ENCODE measurements at regions not wholly inside any gene's neighbourhood (a gene's known extent, or its start where the extent isn't known, plus 50 kb on each side); places are given as distances from the start of the nearest gene placed in this dataset.

DNA sequence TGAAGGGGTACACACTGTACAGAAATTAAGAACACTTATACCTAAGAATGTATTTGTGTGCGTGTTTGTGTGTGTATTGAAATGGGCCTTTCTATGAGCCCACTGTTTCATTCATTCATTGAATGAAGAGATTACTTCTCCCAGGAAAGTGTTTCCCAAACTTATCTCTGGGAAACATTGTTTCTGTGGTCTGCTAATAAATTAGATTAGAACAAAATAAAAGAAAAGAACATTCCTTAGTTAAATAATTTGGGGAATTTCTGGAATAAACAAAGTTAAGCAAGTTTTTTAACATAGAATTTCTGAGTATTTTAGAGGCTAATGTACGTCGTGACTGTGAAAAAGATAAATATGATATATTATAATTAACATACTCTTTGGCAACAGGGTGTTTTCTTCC, 402.4 kb upstream of the CDH11 start:
- DNase-seq = no peak

DNA sequence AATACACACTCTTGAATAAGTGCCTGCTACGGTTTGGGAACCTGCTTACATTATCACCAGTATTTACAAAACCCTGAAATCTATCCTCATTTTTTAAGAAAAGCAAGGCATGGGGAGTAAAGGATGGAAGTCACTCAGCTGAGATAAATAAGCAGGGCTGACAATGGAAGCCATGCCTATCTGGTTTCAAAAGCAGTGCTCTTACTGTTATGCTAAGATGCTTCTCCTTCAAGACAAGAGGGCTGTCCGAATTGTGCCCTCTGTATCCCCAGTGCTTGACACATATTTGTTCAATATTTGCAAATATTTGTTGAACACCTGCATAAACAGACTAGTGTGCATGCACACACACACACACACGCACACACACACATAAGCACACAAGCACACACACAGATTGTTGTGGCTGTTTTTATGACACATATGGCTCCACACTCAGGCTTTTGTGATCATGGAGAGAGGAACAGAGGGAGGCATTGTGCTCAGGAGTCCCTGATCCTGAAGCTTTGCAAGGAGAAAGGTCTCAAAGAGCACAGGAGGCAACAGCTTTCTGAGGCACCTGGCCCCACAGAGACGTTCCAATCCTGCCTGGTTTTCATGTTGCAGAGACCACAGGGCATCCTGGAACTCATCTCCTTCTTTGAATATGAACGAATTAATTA, 401.6 kb upstream of the CDH11 start:
- no peak for DNase-seq

GRCh38 chr16:65522412-65522811, 400.5 kb upstream of the CDH11 start:
- DNase-seq = no peak

- DNase-seq = no peak
Observed at GRCh38 chr16:65521633-65522328, 399.9 kb upstream of the CDH11 start.

DNA sequence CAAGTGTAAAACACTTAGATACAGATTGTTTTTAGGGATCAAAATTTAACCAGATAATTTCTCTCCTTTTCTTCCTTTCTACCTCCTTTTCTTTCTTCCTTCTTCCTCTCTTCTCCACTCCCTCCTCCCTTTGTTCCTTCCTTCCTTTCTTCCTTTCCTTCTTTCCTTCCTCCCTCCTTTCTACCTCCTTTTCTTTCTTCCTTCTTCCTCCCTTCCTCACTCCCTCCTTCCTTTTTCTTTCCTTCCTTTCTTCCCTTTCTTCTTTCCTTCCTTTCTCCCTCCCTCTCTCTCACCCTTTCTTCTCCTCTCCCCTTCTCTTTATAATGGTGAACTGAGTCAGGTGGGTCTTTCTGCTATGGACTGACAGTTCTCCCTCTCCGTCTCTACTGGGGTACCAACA, 397.5 kb upstream of the CDH11 start:
- DNase-seq = no peak

GRCh38 chr16:65515193-65515592, 393.3 kb upstream of the CDH11 start:
- no peak for DNase-seq

DNA sequence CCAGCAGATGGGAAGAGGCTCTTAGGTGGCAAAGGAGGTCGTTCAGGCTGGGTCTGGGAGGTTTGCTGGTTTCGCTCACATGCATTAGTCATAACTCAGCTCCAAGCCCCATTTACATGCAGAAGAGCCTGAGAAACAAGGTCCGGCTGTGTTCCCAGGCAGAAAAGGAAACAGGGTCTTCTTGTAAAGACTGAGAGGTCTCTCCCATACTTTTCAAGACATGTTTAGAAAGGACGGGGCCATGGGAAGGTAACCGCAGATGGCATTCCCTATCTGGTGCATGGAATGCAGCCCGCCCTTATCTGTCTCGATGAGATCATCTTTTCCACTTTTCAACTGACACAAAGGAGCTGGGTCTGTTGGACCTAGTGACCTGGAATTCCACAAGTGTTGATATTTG, 389.0 kb upstream of the CDH11 start:
- DNase-seq = no peak

DNA sequence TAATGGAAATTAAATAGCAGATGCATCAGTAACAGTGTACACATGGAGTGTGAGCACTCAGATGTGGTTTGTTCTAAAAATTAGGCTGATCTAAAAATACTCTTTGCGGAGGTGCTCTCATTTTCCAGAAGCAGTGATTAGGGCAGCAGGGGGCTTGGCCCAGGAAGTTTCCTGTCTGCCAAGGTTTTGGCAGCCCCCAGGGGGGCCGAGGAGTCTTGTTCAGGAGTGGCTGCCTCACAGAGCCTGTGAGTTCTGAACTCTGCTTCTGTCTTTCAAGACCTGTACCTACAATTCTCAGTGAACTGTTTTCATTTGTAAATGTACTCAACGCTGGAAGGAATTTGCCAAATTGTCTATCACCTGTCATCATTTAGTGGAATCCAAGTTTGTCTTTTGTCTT, 388.4 kb upstream of the CDH11 start:
- no peak for DNase-seq

- no peak for DNase-seq
Observed at GRCh38 chr16:65509172-65509571, 387.3 kb upstream of the CDH11 start.

GRCh38 chr16:65500919-65501318, 379.1 kb upstream of the CDH11 start:
- DNase-seq = no peak

DNA sequence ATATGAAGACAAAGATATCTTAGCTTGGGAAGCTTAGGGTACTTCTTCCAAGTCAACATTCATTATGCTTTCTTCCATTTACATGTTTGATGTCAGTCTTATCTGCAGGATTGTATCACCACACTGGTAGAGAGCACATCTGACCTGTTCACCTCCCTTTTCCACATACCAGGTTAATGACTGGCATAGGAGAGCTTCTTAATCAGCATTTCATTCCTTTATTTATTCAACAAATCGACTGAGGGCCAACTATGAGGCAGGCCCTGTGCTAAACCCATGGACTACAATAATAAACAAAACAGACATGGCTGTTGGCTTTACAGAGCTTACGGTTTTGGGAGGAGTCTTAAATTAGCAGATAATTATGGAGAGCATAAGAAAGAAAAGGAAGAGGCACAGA, 378.1 kb upstream of the CDH11 start:
- no peak for DNase-seq

DNA sequence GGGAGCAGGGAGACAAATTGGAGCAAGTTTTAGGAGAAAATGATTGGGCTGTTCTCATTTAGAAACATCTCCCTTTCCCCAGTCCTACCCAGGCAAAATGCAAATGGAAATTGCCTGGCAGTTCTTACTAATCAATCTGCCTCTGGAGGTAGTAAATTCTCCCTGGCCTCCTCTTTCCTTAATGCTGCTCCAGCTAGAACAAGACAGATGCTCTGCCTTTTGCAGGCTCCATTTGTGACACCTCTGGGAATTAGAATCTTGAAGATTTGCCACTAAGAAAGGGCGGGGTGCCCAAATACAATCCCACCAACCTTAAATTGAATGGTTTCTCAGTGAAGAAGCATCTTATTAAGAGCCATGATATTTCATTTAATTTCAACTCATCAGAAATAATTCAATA, 377.7 kb upstream of the CDH11 start:
- no peak for DNase-seq

GRCh38 chr16:65497571-65497970, 375.7 kb upstream of the CDH11 start:
- DNase-seq = no peak

DNA sequence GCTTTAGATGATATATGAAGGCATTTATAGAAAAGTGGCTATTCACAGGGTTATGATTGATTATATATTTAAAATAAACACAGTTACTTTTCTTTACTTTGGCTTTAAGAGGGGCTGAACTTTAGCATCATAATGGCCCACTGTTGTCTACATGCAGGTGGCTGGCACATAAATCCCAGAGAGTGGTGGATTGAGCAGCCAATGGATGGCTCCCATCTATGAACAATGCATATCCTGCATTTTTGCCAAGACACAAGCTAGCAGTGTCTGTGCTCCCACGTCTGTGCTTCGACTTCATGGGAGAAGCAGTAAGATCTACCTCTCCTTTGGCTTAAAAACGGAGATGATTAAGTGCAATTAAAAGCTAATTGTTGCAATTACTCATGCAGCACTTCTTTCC, 373.2 kb upstream of the CDH11 start:
- DNase-seq = no peak

GRCh38 chr16:65494609-65495008, 372.7 kb upstream of the CDH11 start:
- no peak for DNase-seq

DNA sequence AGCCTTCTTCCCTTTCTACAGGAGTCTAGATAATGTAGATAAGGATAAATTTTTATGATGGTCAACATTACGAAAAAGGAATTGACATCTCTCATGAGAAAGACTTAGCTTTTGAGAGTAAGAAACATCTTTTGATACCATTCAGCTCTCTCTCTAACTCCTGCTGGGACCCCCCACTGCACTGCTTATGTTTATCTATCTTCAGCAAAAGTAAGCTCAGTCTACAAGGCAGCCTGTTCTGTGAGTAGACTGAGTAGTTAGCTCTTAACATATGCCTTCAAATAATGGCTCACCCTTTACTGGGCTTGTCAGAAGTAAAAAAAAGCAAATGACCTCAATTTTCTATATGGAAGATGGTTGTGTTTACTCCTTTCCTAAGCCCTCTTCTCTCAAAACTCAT, 372.2 kb upstream of the CDH11 start:
- DNase-seq = no peak

- no peak for DNase-seq
Observed at GRCh38 chr16:65490286-65490685, 368.4 kb upstream of the CDH11 start.

- DNase-seq = no peak
Observed at GRCh38 chr16:65489531-65490023, 367.7 kb upstream of the CDH11 start.

DNA sequence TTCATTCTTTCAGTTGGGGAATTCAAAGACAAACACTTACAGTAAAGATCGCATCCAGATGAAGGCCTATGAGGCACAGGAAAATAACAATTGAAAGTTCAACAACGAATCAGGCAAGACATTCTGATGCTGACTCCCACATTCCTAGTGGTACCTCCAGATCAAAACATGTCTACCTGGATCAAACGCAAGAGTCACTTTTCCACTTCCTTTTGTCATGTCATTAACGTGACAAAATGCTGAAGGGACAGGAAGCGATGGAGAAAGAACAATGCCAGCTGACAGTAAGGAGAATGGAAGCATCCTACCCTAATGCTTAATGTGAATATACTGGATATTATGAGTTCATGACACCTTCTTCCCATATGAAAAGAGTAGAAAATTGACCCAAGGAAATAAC, 365.4 kb upstream of the CDH11 start:
- DNase-seq = no peak

DNA sequence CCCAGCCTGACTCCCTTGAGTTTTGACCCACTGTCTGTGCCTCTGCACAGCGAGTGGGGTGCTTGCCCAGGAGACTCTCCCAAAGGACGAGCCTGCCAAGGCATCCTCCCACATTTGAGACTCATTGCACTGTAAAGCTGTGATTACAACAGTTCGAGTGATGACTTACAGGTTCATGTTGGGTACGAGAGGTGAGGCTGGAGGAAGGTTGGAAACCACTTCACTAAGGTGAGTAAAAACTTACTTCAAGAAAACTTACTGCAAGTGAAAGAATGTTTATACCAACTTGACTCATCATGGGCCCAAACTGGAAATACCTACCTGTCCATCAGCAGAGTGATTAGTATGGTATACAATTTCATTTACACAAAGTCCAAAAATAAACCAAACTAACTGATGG, 360.1 kb upstream of the CDH11 start:
- DNase-seq = no peak

- no peak for DNase-seq
Observed at GRCh38 chr16:65480281-65481091, 358.6 kb upstream of the CDH11 start.

GRCh38 chr16:65476448-65476955, 354.6 kb upstream of the CDH11 start:
- DNase-seq = no peak

DNA sequence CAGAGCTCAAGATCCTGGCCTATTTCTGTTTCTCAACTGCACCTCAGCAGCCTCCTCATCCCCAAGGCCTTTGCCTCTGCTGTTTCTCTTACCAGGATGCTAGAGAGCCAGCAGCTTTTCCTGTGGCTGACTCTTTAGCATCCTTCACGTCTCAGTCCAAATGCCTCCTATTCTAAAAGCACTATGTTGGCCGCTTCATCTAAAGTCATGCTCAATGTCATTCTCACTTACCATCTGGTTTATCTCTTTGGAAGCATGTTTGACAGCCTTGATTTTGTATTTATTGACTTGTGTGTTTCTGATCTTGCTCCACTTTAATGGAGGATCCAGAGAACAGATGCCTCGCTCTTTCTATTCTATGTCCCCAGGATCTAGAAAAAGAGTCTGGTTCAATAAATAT, 351.8 kb upstream of the CDH11 start:
- no peak for DNase-seq

DNA sequence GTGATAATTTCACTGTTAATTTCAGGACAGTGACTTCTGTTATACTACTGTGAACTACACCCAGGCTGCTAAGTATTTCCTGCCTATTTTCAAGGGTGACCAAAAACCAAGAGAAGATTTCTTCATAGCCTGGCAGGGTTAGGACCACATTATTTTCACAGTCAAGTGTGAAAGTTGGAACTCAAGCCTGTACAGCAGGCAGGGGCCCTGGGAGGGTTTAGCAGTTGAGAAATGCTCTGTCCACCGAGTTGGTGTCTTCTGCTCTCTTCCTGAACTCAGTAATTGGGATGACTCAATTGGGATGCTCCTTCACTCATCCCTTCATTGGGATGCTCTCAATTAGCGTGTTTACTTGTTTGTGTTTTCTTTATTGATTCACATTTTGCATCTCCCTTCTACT, 347.3 kb upstream of the CDH11 start:
- no peak for DNase-seq

Measured in amniotic stem cell (primary cell).